Tibial nerve (tissue), 4 donors: ENCODE measurements at regions not wholly inside any gene's neighbourhood (a gene's known extent, or its start where the extent isn't known, plus 50 kb on each side); places are given as distances from the start of the nearest gene placed in this dataset.

Experiments
- EP300 ChIP-seq, 2 donors: sonication (generic); formaldehyde crosslinking; IDR thresholded peaks; one replicate each; pipeline ENCODE4 v1.6.1; 2017; ENCODE audit warnings: antibody characterized with exemption in 2 of 2, mild to moderate bottlenecking in 1 of 2
- POLR2A ChIP-seq, 2 donors: fragments of 450-650 bp; IDR thresholded peaks; one replicate each; pipeline ENCODE4 v1.6.1; 2017; ENCODE audit warnings: antibody characterized with exemption in 2 of 2, mild to moderate bottlenecking in 2 of 2, moderate library complexity in 2 of 2
- TF ChIP-seq, protein P1 (sequence below), 5 experiments: fragments of 200-600 bp in 3 of 5; fragments of 450-650 bp in 2 of 5; sonication (generic) in 3 of 5; IDR thresholded peaks; one replicate each; pipeline ENCODE4 v1.5.1; 2016 to 2019; ENCODE audit warnings: antibody characterized with exemption in 5 of 5, mild to moderate bottlenecking in 3 of 5, moderate library complexity in 2 of 5

DNA sequence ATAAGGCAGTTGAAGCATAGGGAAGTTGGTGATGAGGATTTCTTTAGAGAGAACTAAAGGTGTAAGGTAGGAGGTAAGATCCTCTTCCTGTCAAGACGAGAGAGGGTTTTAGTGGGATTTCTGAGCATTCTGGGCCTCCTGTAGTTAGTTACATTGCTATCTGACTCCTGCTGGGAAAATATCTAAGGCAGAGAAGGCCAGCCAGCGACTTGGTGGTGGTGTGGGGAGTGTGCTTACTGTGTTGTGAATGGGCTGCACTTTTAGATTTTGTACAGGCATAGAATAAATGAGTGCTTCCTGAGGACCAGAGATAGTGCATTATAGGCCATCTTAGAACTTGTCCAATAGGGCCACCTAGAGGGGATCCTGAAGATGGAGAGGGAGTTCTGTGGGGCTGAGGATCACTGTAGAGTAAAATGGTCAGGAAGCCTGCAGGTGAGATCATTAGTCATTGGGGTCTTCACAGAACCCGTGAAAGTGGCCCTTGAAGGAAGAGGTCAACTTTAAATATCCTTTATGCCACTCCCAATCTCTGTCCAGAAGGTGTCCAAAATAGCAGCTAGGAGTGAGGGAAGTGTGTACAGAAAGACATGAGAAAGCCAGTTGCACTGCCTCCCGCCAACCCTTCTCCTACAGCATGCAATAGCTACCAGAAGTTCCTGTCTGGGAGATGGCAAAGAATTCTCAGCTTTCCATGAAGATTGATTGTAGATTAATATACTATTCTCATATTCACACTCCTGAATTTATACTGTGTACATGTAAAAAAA is 266.6 kb downstream of the POLR1F start:
- TF ChIP-seq, protein P1, sequence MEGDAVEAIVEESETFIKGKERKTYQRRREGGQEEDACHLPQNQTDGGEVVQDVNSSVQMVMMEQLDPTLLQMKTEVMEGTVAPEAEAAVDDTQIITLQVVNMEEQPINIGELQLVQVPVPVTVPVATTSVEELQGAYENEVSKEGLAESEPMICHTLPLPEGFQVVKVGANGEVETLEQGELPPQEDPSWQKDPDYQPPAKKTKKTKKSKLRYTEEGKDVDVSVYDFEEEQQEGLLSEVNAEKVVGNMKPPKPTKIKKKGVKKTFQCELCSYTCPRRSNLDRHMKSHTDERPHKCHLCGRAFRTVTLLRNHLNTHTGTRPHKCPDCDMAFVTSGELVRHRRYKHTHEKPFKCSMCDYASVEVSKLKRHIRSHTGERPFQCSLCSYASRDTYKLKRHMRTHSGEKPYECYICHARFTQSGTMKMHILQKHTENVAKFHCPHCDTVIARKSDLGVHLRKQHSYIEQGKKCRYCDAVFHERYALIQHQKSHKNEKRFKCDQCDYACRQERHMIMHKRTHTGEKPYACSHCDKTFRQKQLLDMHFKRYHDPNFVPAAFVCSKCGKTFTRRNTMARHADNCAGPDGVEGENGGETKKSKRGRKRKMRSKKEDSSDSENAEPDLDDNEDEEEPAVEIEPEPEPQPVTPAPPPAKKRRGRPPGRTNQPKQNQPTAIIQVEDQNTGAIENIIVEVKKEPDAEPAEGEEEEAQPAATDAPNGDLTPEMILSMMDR (IDR thresholded peaks at IDR 0.05), result no peak
- TF ChIP-seq POLR2A (IDR thresholded peaks at IDR 0.05) (no peak), EP300 (IDR thresholded peaks at IDR 0.05) (no peak)
